Activated CD4-positive, alpha-beta T cell treated with anti-CD3 and anti-CD28 coated beads, Interleukin-2, Interleukin-4, amounts not matched to agents 100 ng/mL and 50 ng/mL, durations not matched to agents 16 hours and 8 hours (primary cell): ENCODE measurements at regions not wholly inside any gene's neighbourhood (a gene's known extent, or its start where the extent isn't known, plus 50 kb on each side); places are given as distances from the start of the nearest gene placed in this dataset.

Experiments used
- DNase-seq: peaks from one replicate; pipeline ENCODE4 v3.0.0-alpha.2; 2020; ENCODE audit warnings: low spot score

GRCh38 chr6:56767435-56767834 is 124.7 kb upstream of the DST start:
- no peak for DNase-seq

GRCh38 chr6:56766806-56767178 is 124.1 kb upstream of the DST start:
- no peak for DNase-seq

- no peak for DNase-seq
These were observed 123.6 kb upstream of the DST start for GRCh38 chr6:56766139-56766805.

- DNase-seq: no peak
These were observed 122.8 kb upstream of the DST start for GRCh38 chr6:56765494-56765893.

GRCh38 chr6:56764081-56764566 is 121.4 kb upstream of the DST start:
- no peak for DNase-seq

GRCh38 chr6:56761651-56762050 is 119.0 kb upstream of the DST start:
- no peak for DNase-seq

GRCh38 chr6:56760842-56761241 is 118.2 kb upstream of the DST start:
- DNase-seq: no peak

GRCh38 chr6:56759521-56759920 is 116.8 kb upstream of the DST start:
- no peak for DNase-seq

GRCh38 chr6:56758553-56758952 is 115.9 kb upstream of the DST start:
- no peak for DNase-seq

GRCh38 chr6:56758120-56758519 is 115.4 kb upstream of the DST start:
- DNase-seq: no peak

- no peak for DNase-seq
These were observed 114.9 kb upstream of the DST start for GRCh38 chr6:56757588-56757984.

GRCh38 chr6:56756791-56757587 is 114.3 kb upstream of the DST start:
- DNase-seq: no peak

- no peak for DNase-seq
These were observed 113.6 kb upstream of the DST start for GRCh38 chr6:56756219-56756789.

GRCh38 chr6:56755040-56755439 is 112.4 kb upstream of the DST start:
- no peak for DNase-seq

- DNase-seq: no peak
These were observed 111.1 kb upstream of the DST start for GRCh38 chr6:56753811-56754210.

- DNase-seq: no peak
These were observed 109.8 kb upstream of the DST start for GRCh38 chr6:56752534-56752933.

GRCh38 chr6:56752009-56752408 is 109.3 kb upstream of the DST start:
- no peak for DNase-seq

GRCh38 chr6:56751604-56752003 is 108.9 kb upstream of the DST start:
- no peak for DNase-seq

- DNase-seq: no peak
These were observed 108.0 kb upstream of the DST start for GRCh38 chr6:56750686-56751085.

- DNase-seq: no peak
These were observed 107.0 kb upstream of the DST start for GRCh38 chr6:56749632-56750151.

GRCh38 chr6:56746767-56747504 is 104.2 kb upstream of the DST start:
- DNase-seq: no peak

GRCh38 chr6:56745971-56746370 is 103.3 kb upstream of the DST start:
- no peak for DNase-seq
